Activated effector memory CD4-positive, alpha-beta T cell treated with anti-CD3 and anti-CD28 coated beads, Interleukin-2, amount 50 U/mL, for 16 hours (primary cell): ENCODE measurements at regions not wholly inside any gene's neighbourhood (a gene's known extent, or its start where the extent isn't known, plus 50 kb on each side); places are given as distances from the start of the nearest gene placed in this dataset.
A peak's percentile ranks its signal among the peaks of the same experiment; 100 is the strongest.

ENCODE experiments used
- DNase-seq: peaks from one replicate; pipeline ENCODE4 v3.0.0-alpha.2; 2020

DNA sequence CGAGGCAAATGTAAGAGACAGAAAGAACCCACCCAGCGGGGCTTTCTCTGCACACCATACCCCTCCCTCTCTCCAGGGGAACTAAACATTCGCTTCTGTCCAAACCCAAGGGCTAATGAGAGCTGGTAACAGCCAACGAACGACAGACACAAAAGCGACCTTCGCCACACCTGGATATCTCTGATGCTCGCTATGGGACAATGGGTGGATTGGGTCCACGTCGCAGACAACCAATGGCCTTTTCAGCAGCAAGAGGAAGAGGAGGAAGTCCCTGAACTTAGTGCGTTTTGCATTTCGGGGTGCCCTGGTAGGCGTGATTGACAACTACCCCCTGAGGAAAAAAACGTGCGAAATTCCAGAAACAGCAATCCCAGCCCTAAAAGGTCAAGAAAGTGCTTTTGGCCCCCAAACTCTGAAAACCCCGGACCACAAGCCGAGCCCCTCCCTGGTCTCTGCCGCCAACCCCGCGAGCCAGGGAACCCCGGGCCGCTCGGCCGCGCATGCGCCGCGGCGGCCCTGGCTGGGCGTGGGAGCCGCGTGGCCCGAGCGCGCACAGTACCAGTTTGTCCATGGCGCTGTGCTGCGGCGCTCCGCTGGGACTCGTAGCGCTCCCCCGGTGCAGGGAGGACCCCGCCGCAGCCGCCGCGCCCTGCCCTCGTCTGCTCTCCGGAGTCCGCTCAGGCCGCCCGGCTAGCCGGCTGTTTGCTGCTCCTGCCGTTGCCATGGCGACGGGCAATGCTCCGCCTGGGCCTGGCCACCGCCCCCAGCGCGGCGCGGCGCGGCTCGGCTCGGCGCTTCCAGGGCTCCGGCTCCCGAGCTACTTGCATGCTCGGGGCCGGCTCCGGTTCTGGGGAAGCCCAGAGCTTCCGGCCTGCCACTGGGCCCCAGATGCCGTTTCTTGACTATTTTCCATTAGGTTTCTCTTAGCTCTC lies 66.9 kb upstream of the DNAH5 start:
- DNase-seq: peak; percentile 64

DNA sequence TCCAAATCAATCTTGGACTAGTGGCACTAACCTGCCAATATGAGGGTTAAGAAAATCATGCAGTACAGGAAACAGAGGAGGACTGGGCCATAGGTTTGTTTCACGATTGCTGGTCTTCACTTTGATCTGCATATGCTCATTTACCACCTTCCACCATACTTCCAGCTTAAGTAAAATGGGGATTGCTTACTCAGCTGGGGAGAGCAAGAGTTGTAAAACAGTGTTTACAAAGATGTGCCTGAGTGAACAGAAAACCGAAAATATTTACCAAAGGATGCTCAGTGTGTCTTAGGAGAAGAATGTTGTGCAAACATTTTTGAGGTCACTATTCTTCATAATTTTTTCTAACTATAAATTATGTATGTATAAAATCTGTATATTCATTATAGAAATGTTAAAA lies 65.1 kb upstream of the DNAH5 start:
- DNase-seq: no peak

DNA sequence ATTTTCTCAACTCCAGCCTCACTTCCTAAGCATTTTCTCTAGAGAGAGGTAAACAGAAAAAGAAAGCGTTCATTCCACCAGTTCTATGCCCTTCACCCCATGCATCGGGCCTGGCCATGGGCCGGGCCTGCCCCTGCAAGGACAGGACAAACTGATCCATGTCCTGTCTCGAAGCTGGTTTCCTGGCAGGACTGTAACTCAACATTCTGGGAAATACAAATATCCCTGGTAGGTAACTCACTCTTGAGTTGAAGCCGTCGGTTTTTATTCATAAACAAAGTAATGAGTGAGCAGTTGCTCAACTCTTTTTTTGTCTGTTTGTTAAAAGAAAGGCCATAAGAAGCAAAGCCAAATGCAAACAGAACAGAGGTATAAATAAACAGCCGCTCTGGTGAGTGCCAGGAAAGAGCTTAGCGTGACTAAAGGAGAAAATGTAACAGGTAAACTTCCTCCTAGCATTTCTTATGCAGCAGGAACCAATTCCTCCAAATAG lies 64.4 kb upstream of the DNAH5 start:
- DNase-seq: no peak

DNA sequence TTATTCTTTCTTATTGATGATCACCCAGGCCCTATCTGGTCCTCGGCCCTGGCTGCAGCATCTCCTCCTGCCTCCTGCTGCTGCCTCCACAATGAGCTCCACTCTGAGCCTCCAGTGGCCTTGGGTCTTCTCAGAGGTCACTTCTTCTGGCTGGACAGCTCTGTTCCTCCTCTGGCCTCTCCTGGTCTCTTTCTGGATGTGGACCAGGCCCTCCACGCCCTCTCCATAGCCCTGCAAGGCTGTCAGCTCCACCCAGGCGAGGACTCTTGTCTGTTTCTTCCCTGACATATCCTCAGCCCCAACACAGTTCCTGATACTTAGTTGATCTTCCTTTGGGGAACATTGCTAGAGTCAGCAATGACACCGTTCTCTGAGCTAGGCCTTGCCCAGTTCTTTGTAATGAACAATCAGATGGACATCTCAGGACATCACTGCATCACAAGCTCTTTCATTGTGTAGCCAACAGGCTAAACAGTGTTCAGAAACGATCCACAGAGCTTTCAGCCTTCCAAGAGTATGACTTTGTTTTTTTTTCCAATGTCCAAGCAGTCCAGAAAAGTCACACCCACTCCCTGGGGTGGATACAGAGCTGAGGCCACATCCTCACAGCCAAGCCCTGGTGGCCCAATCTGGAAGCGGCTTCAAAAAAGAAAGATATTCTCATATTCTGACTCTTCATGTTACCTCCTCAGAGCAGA lies 62.5 kb upstream of the DNAH5 start:
- DNase-seq: no peak

GRCh38 chr5:14004598-14005394 lies 60.3 kb upstream of the DNAH5 start:
- no peak for DNase-seq

DNA sequence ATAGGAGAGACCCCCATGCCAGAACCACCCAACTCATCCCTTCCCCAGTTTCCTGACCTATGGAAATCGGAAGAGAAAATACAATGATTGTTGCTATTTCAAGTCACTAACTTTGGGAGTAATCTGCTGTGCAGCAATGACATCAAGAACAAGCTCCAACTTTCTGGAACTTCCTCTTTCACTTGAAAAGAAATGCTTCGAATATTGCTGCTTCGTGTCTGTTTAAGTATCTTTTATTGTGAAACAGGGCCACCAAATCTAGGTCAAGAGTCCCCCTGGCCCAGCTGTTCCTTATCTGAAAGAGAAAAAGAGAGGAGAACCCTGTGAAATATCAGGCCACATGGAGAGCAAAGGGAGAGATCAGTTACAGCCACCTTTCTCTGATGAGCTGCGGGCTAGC lies 59.4 kb upstream of the DNAH5 start:
- DNase-seq: no peak

GRCh38 chr5:14003513-14003912 lies 59.0 kb upstream of the DNAH5 start:
- DNase-seq: no peak

DNA sequence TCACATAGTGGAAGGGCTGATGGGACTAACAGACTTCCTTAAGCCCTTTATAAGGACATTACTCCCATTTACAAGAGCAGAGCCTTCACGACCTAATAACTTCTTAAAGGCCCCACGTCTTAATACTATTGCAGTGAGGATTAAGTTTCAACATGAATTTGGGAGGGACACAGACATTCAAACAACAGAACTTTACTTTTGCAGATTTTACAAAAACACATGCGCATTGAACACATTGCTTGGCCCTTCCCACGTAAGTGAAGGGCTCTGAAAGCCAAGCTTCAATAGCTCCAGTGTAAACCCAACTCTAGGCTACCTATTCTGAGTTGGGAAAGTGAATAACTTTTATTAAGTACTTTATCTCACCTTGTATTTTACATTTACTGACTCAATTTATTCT lies 53.8 kb upstream of the DNAH5 start:
- DNase-seq: no peak

GRCh38 chr5:13997514-13997913 lies 53.0 kb upstream of the DNAH5 start:
- DNase-seq: no peak

- DNase-seq: no peak
Measured at GRCh38 chr5:13994621-13995253, 50.2 kb upstream of the DNAH5 start.
